HepG2 (cell line): ENCODE measurements at regions not wholly inside any gene's neighbourhood (a gene's known extent, or its start where the extent isn't known, plus 50 kb on each side); places are given as distances from the start of the nearest gene placed in this dataset.
A peak's percentile ranks its signal among the peaks of the same experiment; 100 is the strongest.

Experiments used
- ATAC-seq: fragments of 200-7000 bp; cut with Tn5 transposase; 3 replicates; pipeline ENCODE4 v1.9.1; 2020; ENCODE audit warnings: mild to moderate bottlenecking, moderate library complexity
- BruUV-seq: library from RNA; stranded (reverse); fragments of 400-500 nt; replicated peaks from 2 replicates; lab custom pipeline; 2021; lab: Mats Ljungman, UMichigan
- CTCF ChIA-PET: fragments of 300-600 bp; formaldehyde crosslinking; extraction: SDS; loops from one replicate; lab custom pipeline; 2021; ENCODE audit warnings: low total read pairs, inconsistent platforms, low intra/inter-chr PET ratio; lab: Yijun Ruan, JAX
- POLR2A ChIA-PET: fragments of 350-600 bp; sonication (Branson Sonifier 250); formaldehyde crosslinking; loops from one replicate; lab custom pipeline; 2020; ENCODE audit warnings: antibody characterized with exemption, inconsistent platforms; lab: Yijun Ruan, JAX
- DNase-seq: peaks from one replicate; pipeline ENCODE4 v3.0.0-alpha.2; 2015; ENCODE audit warnings: low spot score
- FAIRE-seq: peaks from 3 replicates; lab custom pipeline; 2011; peaks lifted over from hg19 to GRCh38; lab: Jason Lieb, UNC
- H2AFZ ChIP-seq: one replicate; pipeline ENCODE4 v1.6.1; 2011; ENCODE audit warnings: low read length, inconsistent platforms
- H3K27ac ChIP-seq: fragments of 300-600 bp; 3 replicates; pipeline ENCODE4 v1.8.0; 2011; ENCODE audit warnings: mixed run types, mild to moderate bottlenecking, mixed read lengths, low read length, inconsistent platforms; ENCODE audit not compliant: insufficient read depth; ENCODE audit errors: extremely low read length
- H3K27me3 ChIP-seq, 2 experiments: fragments of 200-600 bp in 1 of 2; 2 replicates in 1 of 2; 3 replicates in 1 of 2; pipeline versions ENCODE4 v1.6.0 to v1.8.0; 2011; ENCODE audit warnings: low read length in 2 of 2, mild to moderate bottlenecking in 2 of 2, moderate library complexity in 2 of 2, inconsistent platforms in 1 of 2; ENCODE audit not compliant: insufficient read depth in 2 of 2, control insufficient read depth in 1 of 2
- H3K36me3 ChIP-seq, 2 experiments: fragments of 200-600 bp in 1 of 2; replicated peaks in 1 of 2; 2 replicates in 1 of 2; 3 replicates in 1 of 2; pipeline versions ENCODE4 v1.5.1 to v1.8.0; 2011; ENCODE audit warnings: low read length in 2 of 2, inconsistent platforms in 1 of 2; ENCODE audit not compliant: insufficient read depth in 2 of 2, control insufficient read depth in 1 of 2
- H3K4me1 ChIP-seq: 2 replicates; pipeline ENCODE4 v1.5.1; 2012; ENCODE audit warnings: low read length, inconsistent platforms; ENCODE audit not compliant: insufficient read depth
- H3K4me2 ChIP-seq: 2 replicates; pipeline ENCODE4 v1.6.0; 2011; ENCODE audit warnings: low read depth, low read length, inconsistent platforms
- H3K4me3 ChIP-seq, 3 experiments: fragments of 200-600 bp in 1 of 3; sonication (generic), shearing (Covaris generic) in 1 of 3; replicated peaks in 1 of 3; 2 replicates each; pipeline ENCODE4 v1.5.1; 2011 to 2016; ENCODE audit warnings: low read length in 3 of 3, inconsistent platforms in 2 of 3, low read depth in 2 of 3, mild to moderate bottlenecking in 2 of 3, control low read depth in 1 of 3, mixed read lengths in 1 of 3; ENCODE audit not compliant: insufficient read depth in 1 of 3
- H3K79me2 ChIP-seq: one replicate; pipeline ENCODE4 v1.6.1; 2011; ENCODE audit warnings: low read length, inconsistent platforms; ENCODE audit not compliant: insufficient read depth
- H3K9ac ChIP-seq: 2 replicates; pipeline ENCODE4 v1.6.0; 2011; ENCODE audit warnings: mild to moderate bottlenecking, low read depth, low read length, inconsistent platforms; ENCODE audit not compliant: insufficient read depth
- H3K9me3 ChIP-seq: 2 replicates; pipeline ENCODE4 v1.5.1; 2012; ENCODE audit warnings: mild to moderate bottlenecking, low read length
- H4K20me1 ChIP-seq: 2 replicates; pipeline ENCODE4 v1.6.0; 2011; ENCODE audit warnings: inconsistent platforms, mild to moderate bottlenecking, low read length, moderate library complexity; ENCODE audit not compliant: insufficient read depth
- AGO1 ChIP-seq: fragments of 200-400 bp; formaldehyde crosslinking; IDR thresholded peaks from 2 replicates; pipeline ENCODE4 v1.6.1; 2017; ENCODE audit warnings: mild to moderate bottlenecking, low read depth, low read length, moderate library complexity; ENCODE audit not compliant: poor library complexity, severe bottlenecking
- FOXM1 ChIP-seq: sonication (generic); formaldehyde crosslinking; IDR thresholded peaks from 2 replicates; pipeline ENCODE4 v1.5.0; 2020; ENCODE audit warnings: missing genetic modification reagents
- MAX ChIP-seq: IDR thresholded peaks from 2 replicates; pipeline ENCODE4 v1.6.1; 2012; ENCODE audit warnings: inconsistent platforms
- MNT ChIP-seq: fragments of 450-650 bp; IDR thresholded peaks from 2 replicates; pipeline ENCODE4 v1.6.1; 2016
- MTERF4 ChIP-seq: sonication (generic); formaldehyde crosslinking; IDR thresholded peaks from 2 replicates; pipeline ENCODE4 v1.8.0; 2023; ENCODE audit warnings: mild to moderate bottlenecking, missing genetic modification reagents
- SNRNP70 ChIP-seq: fragments of 200-400 bp; formaldehyde crosslinking; IDR thresholded peaks from 2 replicates; pipeline ENCODE4 v1.6.1; 2017; ENCODE audit warnings: mild to moderate bottlenecking, low read depth, low read length, moderate library complexity
- TFDP1 ChIP-seq: IDR thresholded peaks from 2 replicates; pipeline ENCODE4 v1.6.1; 2016; ENCODE audit warnings: missing compliant biosample characterization, missing genetic modification reagents, borderline replicate concordance
- TOE1 ChIP-seq: sonication (generic); formaldehyde crosslinking; IDR thresholded peaks from 2 replicates; pipeline ENCODE4 v1.4.0; 2020; ENCODE audit warnings: mild to moderate bottlenecking, missing genetic modification reagents
- ZEB1 ChIP-seq: IDR thresholded peaks from 2 replicates; pipeline ENCODE4 v1.6.1; 2012; ENCODE audit warnings: mild to moderate bottlenecking, low read depth, inconsistent platforms; ENCODE audit not compliant: insufficient replicate concordance
- ZNF235 ChIP-seq: sonication (generic); formaldehyde crosslinking; IDR thresholded peaks from 2 replicates; pipeline ENCODE4 v1.8.1; 2023; ENCODE audit warnings: mild to moderate bottlenecking, missing genetic modification reagents, borderline replicate concordance
- ZNF274 ChIP-seq: sonication (generic); formaldehyde crosslinking; IDR thresholded peaks from 2 replicates; pipeline ENCODE4 v1.5.1; 2020; ENCODE audit warnings: mild to moderate bottlenecking, missing genetic modification reagents
- ZNF431 ChIP-seq: sonication (generic); formaldehyde crosslinking; IDR thresholded peaks from 2 replicates; pipeline ENCODE4 v1.9.0; 2022; ENCODE audit warnings: missing genetic modification reagents, low read depth, mild to moderate bottlenecking, borderline replicate concordance
- ZNF598 ChIP-seq: sonication (generic); formaldehyde crosslinking; IDR thresholded peaks from 2 replicates; pipeline ENCODE4 v1.5.1; 2020; ENCODE audit warnings: mild to moderate bottlenecking, missing genetic modification reagents, borderline replicate concordance
- WGBS: methylation state at CpG from one replicate; pipeline ENCODE4 v1.1.6; 2017; ENCODE audit warnings: low lambda C conversion rate; 5-methylcytosine and 5-hydroxymethylcytosine counted together
- in situ Hi-C: cut with HindIII; loops from 2 replicates; pipeline ENCODE4 v1.10.0; 2017; ENCODE audit warnings: low pct_unique_long_range_greater_than_20kb; ENCODE audit not compliant: extremely low pct_ligation_motif_present
- intact Hi-C: fragments of 100-400 bp; cut with micrococcal nuclease; formaldehyde crosslinking; loops from one replicate; pipeline ENCODE4 v1.10.0; 2022; ENCODE audit not compliant: unreplicated experiment

- ChIA-PET POLR2A (interaction anchor here (1.2 kb wide), 1 partner anchor 24 kb away, joined by 3 read pairs; no protein-coding TSS in a partner anchor), CTCF (no interaction called here)
- intact Hi-C loops, result no loop called here
- Histone ChIP-seq H3K9me3 (peaks cover 7% of the 10 kb centered on the region; the same call in 1 of the 2 replicates), H3K36me3 (no peaks in the 10 kb centered on the region), H3K79me2 (no peaks in the 10 kb centered on the region), H3K27me3 (no peaks in the 10 kb centered on the region; a peak in 1 of 5 replicates), H3K4me1 (peaks cover 58% of the 10 kb centered on the region), H2AFZ (no peak overlapping the region), H3K4me2 (no peak overlapping the region), H3K27ac (no peak overlapping the region), H3K9ac (no peak overlapping the region), H4K20me1 (no peaks in the 10 kb centered on the region), H3K4me3 (no peak overlapping the region)
- TF ChIP-seq ZNF431, result peak; percentile 97; the same call in 1 of the 2 replicates
- TF ChIP-seq SNRNP70, result no peak
- ATAC-seq, result no peak
- 38% methylated on average over 4 of the region's 4 CpGs for WGBS
- in situ Hi-C loops, result no loop called here
- no peak for DNase-seq
- FAIRE-seq, result no peak
- BruUV-seq, result no TSS peak
Observed at GRCh38 chr16:14341324-14342225, 270.5 kb downstream of the MRTFB start.

GRCh38 chr16:14339694-14340093, 268.6 kb downstream of the MRTFB start:
- WGBS, result 9% methylated on average over 2 of the region's 2 CpGs
- CTCF ChIA-PET, result no interaction called here
- in situ Hi-C loops (no loop called here), intact Hi-C loops (no loop called here)
- Histone ChIP-seq H3K4me2 (no peak overlapping the region), H3K27ac (no peak overlapping the region), H3K9me3 (peaks cover 4% of the 10 kb centered on the region; the same call in 1 of the 2 replicates), H3K4me3 (no peak overlapping the region), H4K20me1 (no peaks in the 10 kb centered on the region), H3K4me1 (peaks cover 51% of the 10 kb centered on the region), H3K79me2 (no peaks in the 10 kb centered on the region), H3K9ac (no peak overlapping the region), H2AFZ (no peak overlapping the region), H3K36me3 (no peaks in the 10 kb centered on the region), H3K27me3 (no peaks in the 10 kb centered on the region; a peak in 1 of 5 replicates)
- POLR2A ChIA-PET, result no interaction called here
- DNase-seq (no peak), FAIRE-seq (no peak), ATAC-seq (no peak)
- no TSS peak for BruUV-seq
- TF ChIP-seq MTERF4 (CRISPR knock-in tag) (no peak), MNT (peak; percentile 57), ZNF598 (CRISPR knock-in tag) (no peak), TFDP1 (CRISPR knock-in tag) (no peak), FOXM1 (CRISPR knock-in tag) (no peak), ZEB1 (no peak), TOE1 (CRISPR knock-in tag) (no peak), MAX (peak; percentile 70; the same call in 1 of the 2 replicates), ZNF235 (CRISPR knock-in tag) (no peak), ZNF274 (no peak), AGO1 (no peak)
